ENCODE measurements at regions not wholly inside any gene's neighbourhood (a gene's known extent, or its start where the extent isn't known, plus 50 kb on each side); places are given as distances from the start of the nearest gene placed in this dataset.

DNA sequence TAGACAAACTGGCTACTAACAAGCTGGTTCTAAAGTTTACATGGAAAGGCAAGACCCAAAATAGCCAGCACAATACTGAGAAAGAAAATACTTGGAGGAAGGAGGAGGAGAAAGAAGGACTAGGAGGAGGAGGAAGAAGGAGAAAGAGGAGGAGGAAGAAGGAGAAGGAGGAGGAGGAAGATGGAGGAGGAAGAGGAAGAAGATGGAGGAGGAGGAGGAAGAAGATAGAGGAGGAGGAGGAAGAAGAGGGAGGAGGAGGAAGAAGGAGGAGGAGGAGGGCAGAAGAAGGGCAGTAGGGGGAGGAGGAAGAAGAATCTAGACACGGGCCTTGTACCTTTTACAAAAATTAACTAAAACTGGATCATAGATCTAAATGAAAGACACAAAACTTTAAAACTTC is 92.6 kb downstream of the METTL4 start:
- no peak overlapping the region for H3K9ac ChIP-seq (ENCODE audit: low read length)
- H3K4me1 ChIP-seq (ENCODE audit: control insufficient read depth in 1 of 2, insufficient read depth in 2 of 2, low read length in 2 of 2) = no peaks in the 10 kb centered on the region
- no peak for ATAC-seq
- DNase-seq (ENCODE audit: low read depth, low spot score) = no peak
- ChIA-PET POLR2A (no interaction called here), RAD21 (ENCODE audit: low non-redundant PET in 1 of 2, low total read pairs in 2 of 2, uncharacterized antibody in 2 of 2, unreplicated experiment in 2 of 2) (no interaction called here), CTCF (no interaction called here)
- H3K4me2 ChIP-seq (ENCODE audit: low read length) = no peak overlapping the region
- H3K4me3 ChIP-seq (replicated peaks in 1 of 2; ENCODE audit: low read depth in 1 of 2, low read length in 2 of 2) = no peak overlapping the region
- H4K20me1 ChIP-seq (ENCODE audit: insufficient read depth) = no peaks in the 10 kb centered on the region
- intact Hi-C loops (cut with micrococcal nuclease) = no loop called here
- TF ChIP-seq TCF7L2 (IDR thresholded peaks at IDR 0.05; ENCODE audit: borderline replicate concordance, extremely low read depth, insufficient read depth, insufficient read length) (no peak), CBX3 (IDR thresholded peaks at IDR 0.05; ENCODE audit: low read depth) (no peak), JUND (IDR thresholded peaks at IDR 0.05) (no peak), EZH2phosphoT487 (IDR thresholded peaks at IDR 0.05; ENCODE audit: borderline replicate concordance) (no peak), ZNF274 (IDR thresholded peaks at IDR 0.05; ENCODE audit: low read depth, low read length) (no peak), EGR1 (IDR thresholded peaks at IDR 0.05; ENCODE audit: low read depth) (no peak), FOSL1 (IDR thresholded peaks at IDR 0.05; ENCODE audit: low read depth) (no peak)
- TF ChIP-seq, protein P1, sequence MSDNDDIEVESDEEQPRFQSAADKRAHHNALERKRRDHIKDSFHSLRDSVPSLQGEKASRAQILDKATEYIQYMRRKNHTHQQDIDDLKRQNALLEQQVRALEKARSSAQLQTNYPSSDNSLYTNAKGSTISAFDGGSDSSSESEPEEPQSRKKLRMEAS (IDR thresholded peaks at IDR 0.05) = no peak
- TF ChIP-seq, protein P2, sequence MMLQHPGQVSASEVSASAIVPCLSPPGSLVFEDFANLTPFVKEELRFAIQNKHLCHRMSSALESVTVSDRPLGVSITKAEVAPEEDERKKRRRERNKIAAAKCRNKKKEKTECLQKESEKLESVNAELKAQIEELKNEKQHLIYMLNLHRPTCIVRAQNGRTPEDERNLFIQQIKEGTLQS (IDR thresholded peaks at IDR 0.05) = no peak
- H2AFZ ChIP-seq (ENCODE audit: low read depth, low read length, poor library complexity, severe bottlenecking) = no peak overlapping the region
- H3K27ac ChIP-seq (ENCODE audit: low read depth, low read length) = no peak overlapping the region
- no peaks in the 10 kb centered on the region for H3K36me3 ChIP-seq (ENCODE audit: control insufficient read depth in 1 of 2, insufficient read depth in 2 of 2, low read length in 2 of 2)
- no peaks in the 10 kb centered on the region for H3K9me3 ChIP-seq (ENCODE audit: control insufficient read depth in 1 of 2, insufficient read depth in 1 of 2, low read depth in 1 of 2, low read length in 2 of 2)
- BruUV-seq (replicated peaks) = no TSS peak
- no peaks in the 10 kb centered on the region for H3K27me3 ChIP-seq (ENCODE audit: insufficient read depth, low read length)
- H3K9me2 ChIP-seq (ENCODE audit: insufficient read depth) = no peaks in the 10 kb centered on the region
- H3K79me2 ChIP-seq (ENCODE audit: insufficient read depth, low read length) = no peaks in the 10 kb centered on the region

DNA sequence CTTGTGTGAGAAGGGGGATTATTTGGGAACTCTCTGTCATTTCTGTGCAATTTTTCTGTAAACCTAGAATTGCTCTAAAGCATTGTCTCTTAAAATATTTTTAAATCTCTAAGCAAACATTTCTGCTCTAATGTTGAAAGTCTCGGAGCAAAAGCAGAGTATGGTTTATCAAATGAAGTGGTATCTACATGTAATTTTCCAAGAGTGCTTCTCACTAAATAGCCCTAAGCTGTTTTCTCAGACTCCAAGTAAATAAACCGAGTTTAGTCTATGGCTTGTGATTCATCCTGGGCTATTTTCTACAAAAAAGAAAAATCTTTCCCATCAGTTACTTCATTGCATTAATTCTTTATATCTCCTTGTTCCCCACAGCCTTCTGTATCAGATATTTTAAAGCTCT is 90.8 kb downstream of the METTL4 start:
- no peak overlapping the region for H3K4me2 ChIP-seq (ENCODE audit: low read length)
- TF ChIP-seq TCF7L2 (IDR thresholded peaks at IDR 0.05; ENCODE audit: borderline replicate concordance, extremely low read depth, insufficient read depth, insufficient read length) (no peak), POLR2A (IDR thresholded peaks at IDR 0.05; ENCODE audit: borderline replicate concordance, extremely low read depth, insufficient read depth, insufficient read length) (no peak), RAD21 (IDR thresholded peaks at IDR 0.05; ENCODE audit: low read depth) (no peak), SP1 (IDR thresholded peaks at IDR 0.05; ENCODE audit: low read depth) (no peak), FOSL1 (IDR thresholded peaks at IDR 0.05; ENCODE audit: low read depth) (no peak), EGR1 (IDR thresholded peaks at IDR 0.05; ENCODE audit: low read depth) (no peak), ZFX (IDR thresholded peaks at IDR 0.05) (no peak), ZNF274 (IDR thresholded peaks at IDR 0.05; ENCODE audit: low read depth, low read length) (no peak), EZH2 (IDR thresholded peaks at IDR 0.05) (no peak), POLR2AphosphoS5 (IDR thresholded peaks at IDR 0.05; ENCODE audit: low read depth, low read length) (no peak), ELF1 (IDR thresholded peaks at IDR 0.05; ENCODE audit: borderline replicate concordance, low read depth) (no peak), JUND (IDR thresholded peaks at IDR 0.05) (no peak), SIN3A (IDR thresholded peaks at IDR 0.05; ENCODE audit: low read depth) (no peak)
- TF ChIP-seq, protein P3, sequence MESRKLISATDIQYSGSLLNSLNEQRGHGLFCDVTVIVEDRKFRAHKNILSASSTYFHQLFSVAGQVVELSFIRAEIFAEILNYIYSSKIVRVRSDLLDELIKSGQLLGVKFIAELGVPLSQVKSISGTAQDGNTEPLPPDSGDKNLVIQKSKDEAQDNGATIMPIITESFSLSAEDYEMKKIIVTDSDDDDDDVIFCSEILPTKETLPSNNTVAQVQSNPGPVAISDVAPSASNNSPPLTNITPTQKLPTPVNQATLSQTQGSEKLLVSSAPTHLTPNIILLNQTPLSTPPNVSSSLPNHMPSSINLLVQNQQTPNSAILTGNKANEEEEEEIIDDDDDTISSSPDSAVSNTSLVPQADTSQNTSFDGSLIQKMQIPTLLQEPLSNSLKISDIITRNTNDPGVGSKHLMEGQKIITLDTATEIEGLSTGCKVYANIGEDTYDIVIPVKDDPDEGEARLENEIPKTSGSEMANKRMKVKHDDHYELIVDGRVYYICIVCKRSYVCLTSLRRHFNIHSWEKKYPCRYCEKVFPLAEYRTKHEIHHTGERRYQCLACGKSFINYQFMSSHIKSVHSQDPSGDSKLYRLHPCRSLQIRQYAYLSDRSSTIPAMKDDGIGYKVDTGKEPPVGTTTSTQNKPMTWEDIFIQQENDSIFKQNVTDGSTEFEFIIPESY (IDR thresholded peaks at IDR 0.05; ENCODE audit: extremely low read depth, insufficient replicate concordance, low read length) = no peak
- TF ChIP-seq, protein P4, sequence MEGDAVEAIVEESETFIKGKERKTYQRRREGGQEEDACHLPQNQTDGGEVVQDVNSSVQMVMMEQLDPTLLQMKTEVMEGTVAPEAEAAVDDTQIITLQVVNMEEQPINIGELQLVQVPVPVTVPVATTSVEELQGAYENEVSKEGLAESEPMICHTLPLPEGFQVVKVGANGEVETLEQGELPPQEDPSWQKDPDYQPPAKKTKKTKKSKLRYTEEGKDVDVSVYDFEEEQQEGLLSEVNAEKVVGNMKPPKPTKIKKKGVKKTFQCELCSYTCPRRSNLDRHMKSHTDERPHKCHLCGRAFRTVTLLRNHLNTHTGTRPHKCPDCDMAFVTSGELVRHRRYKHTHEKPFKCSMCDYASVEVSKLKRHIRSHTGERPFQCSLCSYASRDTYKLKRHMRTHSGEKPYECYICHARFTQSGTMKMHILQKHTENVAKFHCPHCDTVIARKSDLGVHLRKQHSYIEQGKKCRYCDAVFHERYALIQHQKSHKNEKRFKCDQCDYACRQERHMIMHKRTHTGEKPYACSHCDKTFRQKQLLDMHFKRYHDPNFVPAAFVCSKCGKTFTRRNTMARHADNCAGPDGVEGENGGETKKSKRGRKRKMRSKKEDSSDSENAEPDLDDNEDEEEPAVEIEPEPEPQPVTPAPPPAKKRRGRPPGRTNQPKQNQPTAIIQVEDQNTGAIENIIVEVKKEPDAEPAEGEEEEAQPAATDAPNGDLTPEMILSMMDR (IDR thresholded peaks at IDR 0.05 in 2 of 3, conservative IDR thresholded peaks at IDR 0.05 in 1 of 3; ENCODE audit: borderline replicate concordance in 1 of 3, insufficient read depth in 1 of 3, low read depth in 2 of 3, low read length in 2 of 3) = no peak

More for the DNA sequence above, 90.8 kb downstream of the METTL4 start:
- Histone ChIP-seq H3K79me2 (ENCODE audit: insufficient read depth, low read length) (no peaks in the 10 kb centered on the region), H3K4me3 (replicated peaks in 1 of 2; ENCODE audit: low read depth in 1 of 2, low read length in 2 of 2) (no peak overlapping the region), H2AFZ (ENCODE audit: low read depth, low read length, poor library complexity, severe bottlenecking) (no peak overlapping the region), H3K4me1 (ENCODE audit: control insufficient read depth in 1 of 2, insufficient read depth in 2 of 2, low read length in 2 of 2) (no peaks in the 10 kb centered on the region), H3K27me3 (ENCODE audit: insufficient read depth, low read length) (no peaks in the 10 kb centered on the region), H3K9me3 (ENCODE audit: control insufficient read depth in 1 of 2, insufficient read depth in 1 of 2, low read depth in 1 of 2, low read length in 2 of 2) (no peaks in the 10 kb centered on the region), H3K27ac (ENCODE audit: low read depth, low read length) (no peak overlapping the region), H3K36me3 (ENCODE audit: control insufficient read depth in 1 of 2, insufficient read depth in 2 of 2, low read length in 2 of 2) (no peaks in the 10 kb centered on the region), H3K9ac (ENCODE audit: low read length) (no peak overlapping the region), H3K9me2 (ENCODE audit: insufficient read depth) (no peaks in the 10 kb centered on the region), H4K20me1 (ENCODE audit: insufficient read depth) (no peaks in the 10 kb centered on the region)
- DNase-seq (ENCODE audit: low read depth, low spot score) = no peak
- BruUV-seq (replicated peaks) = no TSS peak
- ATAC-seq = no peak
- CTCF ChIA-PET = no interaction called here
- POLR2A ChIA-PET = no interaction called here
- intact Hi-C loops (cut with micrococcal nuclease) = loop anchor here (5.0 kb wide), 1 partner anchor 1583 kb away; no protein-coding TSS in a partner anchor
- RAD21 ChIA-PET (ENCODE audit: low non-redundant PET in 1 of 2, low total read pairs in 2 of 2, uncharacterized antibody in 2 of 2, unreplicated experiment in 2 of 2) = no interaction called here
